ENCODE measurements at regions not wholly inside any gene's neighbourhood (a gene's known extent, or its start where the extent isn't known, plus 50 kb on each side); places are given as distances from the start of the nearest gene placed in this dataset.

GRCh38 chr6:115393821-115394220 lies 666.9 kb downstream of the FRK start:
- Histone ChIP-seq H3K4me3 (ENCODE audit: low read length) (no peak overlapping the region), H4K20me1 (ENCODE audit: control insufficient read depth, insufficient read depth, low read depth, low read length) (no peaks in the 10 kb centered on the region), H3K4me1 (ENCODE audit: control insufficient read depth, low read length) (no peaks in the 10 kb centered on the region), H3K27me3 (ENCODE audit: control insufficient read depth, low read length) (no peaks in the 10 kb centered on the region), H3K79me2 (ENCODE audit: control insufficient read depth, low read length) (no peaks in the 10 kb centered on the region), H3K27ac (ENCODE audit: low read depth, low read length) (no peak overlapping the region), H3K36me3 (ENCODE audit: control insufficient read depth, low read length) (no peaks in the 10 kb centered on the region), H3K9me3 (ENCODE audit: control insufficient read depth, insufficient read depth, low read length) (no peaks in the 10 kb centered on the region), H3F3A (ENCODE audit: control insufficient read depth, insufficient read depth) (no peaks in the 10 kb centered on the region), H3K4me2 (ENCODE audit: low read length) (no peak overlapping the region), H3K9me2 (replicated peaks; ENCODE audit: control insufficient read depth, low read length) (no peaks in the 10 kb centered on the region)
- TF ChIP-seq CTCF (IDR thresholded peaks at IDR 0.05; ENCODE audit: low read depth, low read length, poor library complexity, severe bottlenecking) = no peak
- no peak for TF ChIP-seq EZH2phosphoT487 (IDR thresholded peaks at IDR 0.05; ENCODE audit: borderline replicate concordance, low read length)

GRCh38 chr6:115370202-115370601 lies 690.5 kb downstream of the FRK start:
- Histone ChIP-seq H3K9me3 (ENCODE audit: control insufficient read depth, insufficient read depth, low read length) (no peaks in the 10 kb centered on the region), H3K9me2 (replicated peaks; ENCODE audit: control insufficient read depth, low read length) (no peaks in the 10 kb centered on the region), H3F3A (ENCODE audit: control insufficient read depth, insufficient read depth) (no peaks in the 10 kb centered on the region), H3K4me2 (ENCODE audit: low read length) (no peak overlapping the region), H3K4me3 (ENCODE audit: low read length) (no peak overlapping the region), H3K36me3 (ENCODE audit: control insufficient read depth, low read length) (no peaks in the 10 kb centered on the region), H3K4me1 (ENCODE audit: control insufficient read depth, low read length) (no peaks in the 10 kb centered on the region), H3K27me3 (ENCODE audit: control insufficient read depth, low read length) (no peaks in the 10 kb centered on the region), H3K79me2 (ENCODE audit: control insufficient read depth, low read length) (no peaks in the 10 kb centered on the region), H3K27ac (ENCODE audit: low read depth, low read length) (no peak overlapping the region), H4K20me1 (ENCODE audit: control insufficient read depth, insufficient read depth, low read depth, low read length) (no peaks in the 10 kb centered on the region)
- TF ChIP-seq EZH2phosphoT487 (IDR thresholded peaks at IDR 0.05; ENCODE audit: borderline replicate concordance, low read length) = no peak
- no peak for TF ChIP-seq CTCF (IDR thresholded peaks at IDR 0.05; ENCODE audit: low read depth, low read length, poor library complexity, severe bottlenecking)

- Histone ChIP-seq H3K27ac (ENCODE audit: low read depth, low read length) (no peak overlapping the region), H3K9me3 (ENCODE audit: control insufficient read depth, insufficient read depth, low read length) (no peaks in the 10 kb centered on the region), H3F3A (ENCODE audit: control insufficient read depth, insufficient read depth) (no peaks in the 10 kb centered on the region), H4K20me1 (ENCODE audit: control insufficient read depth, insufficient read depth, low read depth, low read length) (no peaks in the 10 kb centered on the region), H3K9me2 (replicated peaks; ENCODE audit: control insufficient read depth, low read length) (no peaks in the 10 kb centered on the region), H3K4me3 (ENCODE audit: low read length) (no peak overlapping the region), H3K4me1 (ENCODE audit: control insufficient read depth, low read length) (no peaks in the 10 kb centered on the region), H3K27me3 (ENCODE audit: control insufficient read depth, low read length) (no peaks in the 10 kb centered on the region), H3K4me2 (ENCODE audit: low read length) (no peak overlapping the region), H3K79me2 (ENCODE audit: control insufficient read depth, low read length) (no peaks in the 10 kb centered on the region), H3K36me3 (ENCODE audit: control insufficient read depth, low read length) (no peaks in the 10 kb centered on the region)
- TF ChIP-seq EZH2phosphoT487 (IDR thresholded peaks at IDR 0.05; ENCODE audit: borderline replicate concordance, low read length) = no peak
- no peak for TF ChIP-seq CTCF (IDR thresholded peaks at IDR 0.05; ENCODE audit: low read depth, low read length, poor library complexity, severe bottlenecking)
Measured at GRCh38 chr6:115365783-115366182, 694.9 kb downstream of the FRK start.

- H4K20me1 ChIP-seq (ENCODE audit: control insufficient read depth, insufficient read depth, low read depth, low read length) = no peaks in the 10 kb centered on the region
- H3K79me2 ChIP-seq (ENCODE audit: control insufficient read depth, low read length) = no peaks in the 10 kb centered on the region
- H3K4me2 ChIP-seq (ENCODE audit: low read length) = no peak overlapping the region
- H3K4me3 ChIP-seq (ENCODE audit: low read length) = no peak overlapping the region
- H3K27me3 ChIP-seq (ENCODE audit: control insufficient read depth, low read length) = no peaks in the 10 kb centered on the region
- no peaks in the 10 kb centered on the region for H3K9me2 ChIP-seq (replicated peaks; ENCODE audit: control insufficient read depth, low read length)
- no peaks in the 10 kb centered on the region for H3K9me3 ChIP-seq (ENCODE audit: control insufficient read depth, insufficient read depth, low read length)
- H3K36me3 ChIP-seq (ENCODE audit: control insufficient read depth, low read length) = no peaks in the 10 kb centered on the region
- H3K4me1 ChIP-seq (ENCODE audit: control insufficient read depth, low read length) = no peaks in the 10 kb centered on the region
- no peaks in the 10 kb centered on the region for H3F3A ChIP-seq (ENCODE audit: control insufficient read depth, insufficient read depth)
- H3K27ac ChIP-seq (ENCODE audit: low read depth, low read length) = no peak overlapping the region
- TF ChIP-seq EZH2phosphoT487 (IDR thresholded peaks at IDR 0.05; ENCODE audit: borderline replicate concordance, low read length) (no peak), CTCF (IDR thresholded peaks at IDR 0.05; ENCODE audit: low read depth, low read length, poor library complexity, severe bottlenecking) (no peak)
Measured at GRCh38 chr6:115363379-115363778, 697.3 kb downstream of the FRK start.
